ENCODE measurements at regions not wholly inside any gene's neighbourhood (a gene's known extent, or its start where the extent isn't known, plus 50 kb on each side); places are given as distances from the start of the nearest gene placed in this dataset.

DNA sequence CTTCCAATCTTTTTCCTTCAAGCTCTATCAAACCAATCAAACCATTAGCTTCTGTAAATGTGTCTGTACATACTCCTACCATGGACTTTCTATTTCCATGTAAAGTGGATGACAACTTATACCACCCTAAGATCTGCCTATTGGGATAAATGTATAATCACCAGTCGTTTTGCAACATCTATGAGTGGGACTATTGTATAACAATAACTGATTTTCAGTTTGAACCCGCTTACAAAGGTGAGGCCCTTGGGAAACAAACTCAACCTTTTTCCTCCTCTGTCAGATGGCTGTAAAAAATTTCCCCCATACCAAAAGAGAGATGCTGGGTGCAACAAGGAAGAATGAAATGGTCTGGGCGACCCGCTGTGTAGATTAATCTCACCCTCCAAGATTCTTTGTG, 399.1 kb upstream of the ADAMTS5 start:
- TF ChIP-seq CTCF (conservative IDR thresholded peaks at IDR 0.05 in 1 of 2, IDR thresholded peaks at IDR 0.05 in 1 of 2; ENCODE audit: extremely low read depth in 1 of 2, insufficient read depth in 1 of 2, low read depth in 1 of 2, low read length in 2 of 2) (no peak), EZH2 (IDR thresholded peaks at IDR 0.05; ENCODE audit: borderline replicate concordance, low read length) (no peak)
